ENCODE measurements at regions not wholly inside any gene's neighbourhood (a gene's known extent, or its start where the extent isn't known, plus 50 kb on each side); places are given as distances from the start of the nearest gene placed in this dataset.

DNA sequence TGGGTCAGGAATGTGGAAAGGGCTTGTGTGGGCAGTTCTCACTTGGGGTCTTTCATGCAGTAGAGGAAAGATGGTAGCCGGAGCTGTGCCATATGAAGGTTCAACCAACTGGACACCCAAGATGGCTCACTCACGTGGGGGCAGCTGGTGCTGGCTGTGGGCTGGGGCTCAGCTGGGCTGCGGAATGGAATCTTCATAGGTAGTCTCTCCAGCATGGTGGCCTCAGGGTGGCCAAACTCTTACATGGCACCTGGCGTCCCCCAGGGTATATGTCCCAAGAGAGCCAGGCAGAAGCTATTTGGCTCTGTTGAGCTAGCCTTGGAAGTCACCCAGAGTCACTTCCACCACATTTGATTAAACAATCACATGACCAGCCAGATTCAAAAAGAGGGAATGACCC, 163.1 kb upstream of the KLHL29 start:
- TF ChIP-seq, protein P1, sequence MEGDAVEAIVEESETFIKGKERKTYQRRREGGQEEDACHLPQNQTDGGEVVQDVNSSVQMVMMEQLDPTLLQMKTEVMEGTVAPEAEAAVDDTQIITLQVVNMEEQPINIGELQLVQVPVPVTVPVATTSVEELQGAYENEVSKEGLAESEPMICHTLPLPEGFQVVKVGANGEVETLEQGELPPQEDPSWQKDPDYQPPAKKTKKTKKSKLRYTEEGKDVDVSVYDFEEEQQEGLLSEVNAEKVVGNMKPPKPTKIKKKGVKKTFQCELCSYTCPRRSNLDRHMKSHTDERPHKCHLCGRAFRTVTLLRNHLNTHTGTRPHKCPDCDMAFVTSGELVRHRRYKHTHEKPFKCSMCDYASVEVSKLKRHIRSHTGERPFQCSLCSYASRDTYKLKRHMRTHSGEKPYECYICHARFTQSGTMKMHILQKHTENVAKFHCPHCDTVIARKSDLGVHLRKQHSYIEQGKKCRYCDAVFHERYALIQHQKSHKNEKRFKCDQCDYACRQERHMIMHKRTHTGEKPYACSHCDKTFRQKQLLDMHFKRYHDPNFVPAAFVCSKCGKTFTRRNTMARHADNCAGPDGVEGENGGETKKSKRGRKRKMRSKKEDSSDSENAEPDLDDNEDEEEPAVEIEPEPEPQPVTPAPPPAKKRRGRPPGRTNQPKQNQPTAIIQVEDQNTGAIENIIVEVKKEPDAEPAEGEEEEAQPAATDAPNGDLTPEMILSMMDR (IDR thresholded peaks at IDR 0.05) = no peak
- no peak for TF ChIP-seq POLR2A (IDR thresholded peaks at IDR 0.05)

Measured in heart left ventricle (tissue), 13 donors.